Panc1 (cell line): ENCODE measurements at regions not wholly inside any gene's neighbourhood (a gene's known extent, or its start where the extent isn't known, plus 50 kb on each side); places are given as distances from the start of the nearest gene placed in this dataset.

ENCODE experiments used
- POLR2AphosphoS5 ChIP-seq: IDR thresholded peaks from 2 replicates; pipeline ENCODE4 v1.6.1; 2012; ENCODE audit warnings: mild to moderate bottlenecking, low read depth, low read length, moderate library complexity
- SIN3A ChIP-seq: IDR thresholded peaks from 2 replicates; pipeline ENCODE4 v1.6.1; 2012; ENCODE audit warnings: low read depth, mild to moderate bottlenecking, low read length, moderate library complexity, borderline replicate concordance; ENCODE audit not compliant: insufficient read depth
- TCF7L2 ChIP-seq: IDR thresholded peaks from 2 replicates; pipeline ENCODE4 v1.6.1; 2011; ENCODE audit warnings: mild to moderate bottlenecking, low read depth, low read length, inconsistent platforms
- TF ChIP-seq, protein P1 (sequence below): fragments of 450-650 bp; IDR thresholded peaks from 2 replicates; pipeline ENCODE4 v1.5.1; 2017; ENCODE audit warnings: mild to moderate bottlenecking
- TF ChIP-seq, protein P2 (sequence below), 2 experiments: IDR thresholded peaks; 2 replicates each; pipeline ENCODE4 v1.6.1; 2011 to 2012; ENCODE audit warnings: low read depth in 2 of 2, control low read depth in 1 of 2, low read length in 1 of 2, mild to moderate bottlenecking in 1 of 2, moderate library complexity in 1 of 2; ENCODE audit not compliant: insufficient read depth in 1 of 2

DNA sequence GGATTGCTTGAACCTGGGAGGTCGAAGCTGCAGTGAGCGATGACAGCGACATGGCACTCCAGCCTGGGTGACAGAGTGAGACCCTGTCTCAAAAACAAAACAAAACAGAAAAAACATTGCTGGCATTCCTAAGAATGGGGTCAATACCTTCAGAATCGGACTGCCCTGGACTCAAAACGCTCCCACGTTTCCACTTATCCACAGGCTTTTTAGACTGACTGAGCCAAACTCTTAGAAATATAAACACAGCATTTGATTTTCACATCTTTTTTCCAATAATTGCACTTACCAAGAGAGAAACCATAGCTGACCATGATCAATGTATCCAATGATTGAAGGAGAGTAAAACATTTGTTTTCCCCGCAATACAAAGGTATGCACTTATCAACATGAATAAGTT is 59.5 kb upstream of the CUX1 start:
- TF ChIP-seq, protein P1, sequence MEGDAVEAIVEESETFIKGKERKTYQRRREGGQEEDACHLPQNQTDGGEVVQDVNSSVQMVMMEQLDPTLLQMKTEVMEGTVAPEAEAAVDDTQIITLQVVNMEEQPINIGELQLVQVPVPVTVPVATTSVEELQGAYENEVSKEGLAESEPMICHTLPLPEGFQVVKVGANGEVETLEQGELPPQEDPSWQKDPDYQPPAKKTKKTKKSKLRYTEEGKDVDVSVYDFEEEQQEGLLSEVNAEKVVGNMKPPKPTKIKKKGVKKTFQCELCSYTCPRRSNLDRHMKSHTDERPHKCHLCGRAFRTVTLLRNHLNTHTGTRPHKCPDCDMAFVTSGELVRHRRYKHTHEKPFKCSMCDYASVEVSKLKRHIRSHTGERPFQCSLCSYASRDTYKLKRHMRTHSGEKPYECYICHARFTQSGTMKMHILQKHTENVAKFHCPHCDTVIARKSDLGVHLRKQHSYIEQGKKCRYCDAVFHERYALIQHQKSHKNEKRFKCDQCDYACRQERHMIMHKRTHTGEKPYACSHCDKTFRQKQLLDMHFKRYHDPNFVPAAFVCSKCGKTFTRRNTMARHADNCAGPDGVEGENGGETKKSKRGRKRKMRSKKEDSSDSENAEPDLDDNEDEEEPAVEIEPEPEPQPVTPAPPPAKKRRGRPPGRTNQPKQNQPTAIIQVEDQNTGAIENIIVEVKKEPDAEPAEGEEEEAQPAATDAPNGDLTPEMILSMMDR: no peak
- TF ChIP-seq POLR2AphosphoS5 (no peak), TCF7L2 (no peak), SIN3A (no peak)
- TF ChIP-seq, protein P2, sequence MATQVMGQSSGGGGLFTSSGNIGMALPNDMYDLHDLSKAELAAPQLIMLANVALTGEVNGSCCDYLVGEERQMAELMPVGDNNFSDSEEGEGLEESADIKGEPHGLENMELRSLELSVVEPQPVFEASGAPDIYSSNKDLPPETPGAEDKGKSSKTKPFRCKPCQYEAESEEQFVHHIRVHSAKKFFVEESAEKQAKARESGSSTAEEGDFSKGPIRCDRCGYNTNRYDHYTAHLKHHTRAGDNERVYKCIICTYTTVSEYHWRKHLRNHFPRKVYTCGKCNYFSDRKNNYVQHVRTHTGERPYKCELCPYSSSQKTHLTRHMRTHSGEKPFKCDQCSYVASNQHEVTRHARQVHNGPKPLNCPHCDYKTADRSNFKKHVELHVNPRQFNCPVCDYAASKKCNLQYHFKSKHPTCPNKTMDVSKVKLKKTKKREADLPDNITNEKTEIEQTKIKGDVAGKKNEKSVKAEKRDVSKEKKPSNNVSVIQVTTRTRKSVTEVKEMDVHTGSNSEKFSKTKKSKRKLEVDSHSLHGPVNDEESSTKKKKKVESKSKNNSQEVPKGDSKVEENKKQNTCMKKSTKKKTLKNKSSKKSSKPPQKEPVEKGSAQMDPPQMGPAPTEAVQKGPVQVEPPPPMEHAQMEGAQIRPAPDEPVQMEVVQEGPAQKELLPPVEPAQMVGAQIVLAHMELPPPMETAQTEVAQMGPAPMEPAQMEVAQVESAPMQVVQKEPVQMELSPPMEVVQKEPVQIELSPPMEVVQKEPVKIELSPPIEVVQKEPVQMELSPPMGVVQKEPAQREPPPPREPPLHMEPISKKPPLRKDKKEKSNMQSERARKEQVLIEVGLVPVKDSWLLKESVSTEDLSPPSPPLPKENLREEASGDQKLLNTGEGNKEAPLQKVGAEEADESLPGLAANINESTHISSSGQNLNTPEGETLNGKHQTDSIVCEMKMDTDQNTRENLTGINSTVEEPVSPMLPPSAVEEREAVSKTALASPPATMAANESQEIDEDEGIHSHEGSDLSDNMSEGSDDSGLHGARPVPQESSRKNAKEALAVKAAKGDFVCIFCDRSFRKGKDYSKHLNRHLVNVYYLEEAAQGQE (IDR thresholded peaks at IDR 0.05; ENCODE audit: insufficient read depth in 1 of 2, low read depth in 2 of 2, low read length in 1 of 2): no peak
